GM12891 (cell line): ENCODE measurements at regions not wholly inside any gene's neighbourhood (a gene's known extent, or its start where the extent isn't known, plus 50 kb on each side); places are given as distances from the start of the nearest gene placed in this dataset.

ENCODE experiments used
- DNase-seq: peaks from one replicate; pipeline ENCODE4 v3.0.0; 2011; ENCODE audit warnings: low spot score; ENCODE audit not compliant: insufficient read length
- FAIRE-seq: peaks from 2 replicates; lab custom pipeline; 2011; peaks lifted over from hg19 to GRCh38; lab: Jason Lieb, UNC
- PAX5 ChIP-seq: IDR thresholded peaks from 2 replicates; pipeline ENCODE4 v1.6.1; 2011; ENCODE audit warnings: low read length, moderate library complexity, mild to moderate bottlenecking; ENCODE audit not compliant: insufficient read depth, severe bottlenecking
- POLR2A ChIP-seq: IDR thresholded peaks from 2 replicates; pipeline ENCODE4 v1.6.1; 2011; ENCODE audit warnings: low read depth, low read length, control low read depth
- POLR2AphosphoS5 ChIP-seq: IDR thresholded peaks from 2 replicates; pipeline ENCODE4 v1.6.1; 2011; ENCODE audit warnings: low read depth, low read length, control low read depth
- POU2F2 ChIP-seq: IDR thresholded peaks from 2 replicates; pipeline ENCODE4 v1.6.1; 2011; ENCODE audit warnings: low read depth, mild to moderate bottlenecking, control low read depth, low read length, moderate library complexity
- SPI1 ChIP-seq: IDR thresholded peaks from 2 replicates; pipeline ENCODE4 v1.6.1; 2011; ENCODE audit warnings: low read depth, low read length, control low read depth
- TAF1 ChIP-seq: IDR thresholded peaks from 2 replicates; pipeline ENCODE4 v1.6.1; 2011; ENCODE audit warnings: low read depth, low read length, control low read depth

DNA sequence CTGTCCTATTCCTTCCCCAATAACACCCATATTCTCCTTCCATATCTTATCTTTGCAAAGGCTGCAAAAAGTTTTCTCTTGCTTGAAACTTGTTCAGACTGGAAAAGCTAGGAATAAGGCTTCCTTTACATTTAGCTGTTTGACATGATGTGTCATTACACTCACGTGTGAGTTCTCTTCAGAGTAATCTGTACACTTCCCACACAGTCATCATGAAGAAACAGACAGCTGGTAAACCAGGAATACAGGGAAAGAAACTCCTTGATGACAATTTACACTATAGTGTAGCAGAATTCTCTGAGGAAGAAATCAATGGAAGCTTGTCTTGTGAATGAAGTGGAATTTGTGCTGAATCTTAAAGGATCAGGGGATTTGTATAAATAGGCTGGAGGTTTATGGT lies 628.6 kb upstream of the CDH2 start:
- FAIRE-seq, result no peak
- no peak for DNase-seq
- TF ChIP-seq POU2F2 (no peak), SPI1 (no peak), POLR2A (no peak), POLR2AphosphoS5 (no peak), TAF1 (no peak), PAX5 (no peak)

DNA sequence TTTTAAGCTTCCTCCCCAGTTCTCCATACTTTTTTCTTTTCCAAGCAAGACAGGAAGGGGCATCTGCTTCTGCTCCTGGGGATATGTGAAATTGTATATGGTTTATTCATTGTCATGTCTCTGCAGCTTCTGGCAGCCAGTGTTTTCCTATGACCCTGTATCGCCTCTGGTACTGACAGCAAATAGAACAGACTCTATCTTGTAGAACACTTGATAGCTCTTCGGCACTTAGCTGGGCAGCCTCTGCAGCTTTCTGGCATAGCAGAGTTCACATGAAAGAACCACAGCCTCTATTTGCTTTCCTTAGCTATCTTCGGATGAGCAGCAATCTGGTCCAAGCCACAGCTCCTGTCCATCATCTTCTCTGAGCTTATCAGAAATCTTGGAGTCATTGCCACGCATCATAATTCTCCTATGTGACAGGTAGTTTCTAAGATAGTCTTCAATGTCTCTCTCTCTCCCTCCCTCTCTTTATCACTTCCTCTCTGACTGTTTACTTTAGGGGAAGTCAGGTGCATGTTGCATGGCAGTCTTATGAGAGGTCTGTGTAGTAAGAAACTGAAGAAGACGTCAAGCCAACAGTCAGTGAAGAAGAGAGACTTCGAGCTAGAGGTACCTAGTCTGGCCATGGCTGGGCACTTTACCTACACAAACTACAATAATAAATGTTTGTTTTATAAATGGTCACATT lies 627.7 kb upstream of the CDH2 start:
- TF ChIP-seq POLR2AphosphoS5 (no peak), PAX5 (no peak), POU2F2 (no peak), SPI1 (no peak), POLR2A (no peak), TAF1 (no peak)
- FAIRE-seq (no peak), DNase-seq (no peak)

DNA sequence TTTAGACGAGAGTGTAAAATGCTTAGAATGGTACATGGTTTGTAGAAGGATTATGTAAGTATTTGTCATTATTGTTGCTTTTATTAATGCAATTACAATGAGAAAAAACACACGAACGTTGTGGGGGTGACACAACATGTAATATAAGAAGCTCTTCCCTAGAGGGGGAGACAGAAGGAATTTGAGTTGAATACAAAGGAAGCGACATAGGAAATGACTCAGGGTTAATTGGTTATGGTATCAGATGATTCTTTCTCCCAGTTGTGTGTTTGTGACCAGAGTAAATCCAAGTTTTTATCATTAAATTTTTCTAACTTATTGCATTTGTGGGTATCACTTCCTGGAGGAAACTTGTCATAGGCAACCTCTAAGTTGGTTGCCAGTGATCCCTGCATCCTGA lies 625.6 kb upstream of the CDH2 start:
- no peak for TF ChIP-seq PAX5
- TF ChIP-seq TAF1, result no peak
- TF ChIP-seq POU2F2, result no peak
- TF ChIP-seq POLR2AphosphoS5, result no peak
- TF ChIP-seq SPI1, result no peak
- no peak for TF ChIP-seq POLR2A
- FAIRE-seq (no peak), DNase-seq (no peak)

DNA sequence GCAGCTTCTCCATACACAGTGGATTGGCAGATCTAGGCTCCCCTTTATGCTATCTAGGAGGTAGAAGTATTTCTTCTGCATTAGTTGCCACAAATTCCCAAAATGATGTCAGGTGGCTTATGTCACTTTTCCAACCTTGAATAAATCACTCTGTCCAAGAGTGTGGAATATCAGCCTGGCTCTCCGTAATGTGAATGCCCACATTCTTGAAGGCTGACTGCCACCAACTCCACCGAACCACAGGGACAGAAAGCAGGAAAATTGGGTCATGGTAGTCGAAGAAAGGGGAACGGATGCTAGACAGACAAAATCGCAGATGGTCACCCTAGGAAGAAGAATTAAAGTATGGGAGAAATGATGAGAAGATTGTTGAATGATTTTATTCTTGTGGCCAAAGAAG lies 624.9 kb upstream of the CDH2 start:
- no peak for TF ChIP-seq TAF1
- no peak for TF ChIP-seq POU2F2
- no peak for DNase-seq
- no peak for FAIRE-seq

DNA sequence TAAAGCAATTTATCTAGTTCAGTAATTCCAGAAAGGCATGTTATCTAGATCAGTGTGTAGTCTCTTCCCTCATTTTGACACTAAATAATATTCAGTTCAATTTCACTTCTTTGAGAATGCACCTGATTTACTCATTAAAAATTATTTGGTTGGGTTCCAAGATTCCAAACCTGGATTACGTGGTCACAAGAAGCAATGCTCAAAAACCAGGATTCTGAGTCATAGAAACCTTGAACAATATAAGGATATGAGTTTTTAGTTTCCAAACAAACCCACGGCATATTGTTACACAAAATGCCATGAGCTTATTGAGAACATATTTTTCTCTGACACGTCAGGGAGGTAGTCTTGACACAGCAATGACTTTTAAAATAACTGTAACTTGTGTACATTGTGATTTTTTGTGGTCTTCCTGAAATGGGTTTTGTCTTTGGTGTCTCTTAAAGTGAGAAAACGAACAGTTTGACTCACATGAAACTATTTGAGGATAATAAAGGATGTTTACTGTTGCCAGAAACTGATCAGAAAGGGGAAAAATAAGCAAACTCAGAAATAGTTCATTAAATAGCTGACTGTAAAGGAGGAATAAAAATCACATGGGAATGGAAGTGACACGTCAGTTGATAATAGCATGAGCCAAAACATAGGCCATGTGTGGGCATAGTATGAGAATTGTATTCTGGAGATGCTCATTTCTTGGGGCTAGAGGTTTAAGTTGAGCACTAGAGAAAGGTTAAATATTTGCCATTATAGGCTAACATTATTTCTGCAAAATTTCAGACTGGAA lies 617.7 kb upstream of the CDH2 start:
- no peak for DNase-seq

DNA sequence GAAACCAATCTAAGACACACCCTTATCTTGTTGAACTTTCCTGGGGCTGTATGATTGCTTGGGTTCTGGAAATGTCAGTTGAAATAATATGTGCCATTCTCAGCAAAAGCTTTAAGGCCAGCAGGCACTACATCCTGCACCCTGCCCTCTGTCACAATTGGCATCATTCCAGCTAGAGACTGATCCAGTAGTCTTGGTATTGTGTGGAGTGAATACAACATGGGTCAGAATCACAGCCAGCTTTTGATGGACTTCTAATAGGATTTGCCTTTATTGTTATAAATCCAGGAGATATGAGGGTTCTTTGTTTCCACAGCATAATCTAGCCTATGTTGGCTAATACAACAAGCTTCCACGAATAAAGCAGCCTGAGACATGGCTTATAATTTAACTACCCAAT lies 617.0 kb upstream of the CDH2 start:
- TF ChIP-seq POLR2AphosphoS5, result no peak
- TF ChIP-seq POU2F2, result no peak
- no peak for TF ChIP-seq SPI1
- no peak for TF ChIP-seq TAF1
- no peak for TF ChIP-seq PAX5
- TF ChIP-seq POLR2A, result no peak
- no peak for FAIRE-seq
- DNase-seq, result no peak

More for the DNA sequence above, 617.7 kb upstream of the CDH2 start:
- FAIRE-seq, result no peak
- no peak for TF ChIP-seq POU2F2
- no peak for TF ChIP-seq POLR2AphosphoS5
- no peak for TF ChIP-seq TAF1
- TF ChIP-seq POLR2A, result no peak

DNA sequence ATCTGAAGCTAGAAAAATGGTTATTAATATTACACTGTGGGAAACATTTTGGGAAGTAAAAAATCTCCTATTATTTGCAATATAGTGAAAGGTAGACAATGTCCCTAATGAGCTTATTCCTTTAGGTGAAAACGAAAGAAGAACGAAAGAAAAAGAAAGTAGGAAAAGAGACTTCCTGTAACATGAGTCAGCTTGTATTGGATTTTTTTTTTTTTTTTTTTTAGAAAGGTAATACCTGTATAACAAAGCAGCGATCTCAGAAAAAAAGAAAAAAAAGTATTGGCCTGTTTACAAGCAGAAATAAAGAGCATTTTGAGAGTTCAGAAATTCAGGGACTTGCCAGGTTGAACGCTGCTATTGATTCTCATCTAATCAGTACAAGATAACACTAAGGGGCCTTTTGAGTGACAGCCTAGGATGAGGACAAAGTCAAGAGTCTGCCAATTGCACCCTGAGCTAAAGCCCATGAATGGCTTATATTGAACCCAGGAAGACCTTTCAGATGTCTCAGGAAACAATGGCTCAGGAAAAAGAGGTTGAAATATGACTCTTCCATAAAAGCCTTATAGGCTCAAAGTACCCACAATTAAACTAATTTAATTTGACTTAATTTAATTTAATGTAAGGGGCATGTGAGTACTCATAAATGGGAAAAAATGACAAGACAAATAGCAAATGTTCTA lies 615.6 kb upstream of the CDH2 start:
- TF ChIP-seq SPI1, result no peak
- no peak for TF ChIP-seq POLR2AphosphoS5
- TF ChIP-seq POU2F2, result no peak
- no peak for TF ChIP-seq PAX5
- no peak for TF ChIP-seq POLR2A
- TF ChIP-seq TAF1, result no peak
- FAIRE-seq (no peak), DNase-seq (no peak)

DNA sequence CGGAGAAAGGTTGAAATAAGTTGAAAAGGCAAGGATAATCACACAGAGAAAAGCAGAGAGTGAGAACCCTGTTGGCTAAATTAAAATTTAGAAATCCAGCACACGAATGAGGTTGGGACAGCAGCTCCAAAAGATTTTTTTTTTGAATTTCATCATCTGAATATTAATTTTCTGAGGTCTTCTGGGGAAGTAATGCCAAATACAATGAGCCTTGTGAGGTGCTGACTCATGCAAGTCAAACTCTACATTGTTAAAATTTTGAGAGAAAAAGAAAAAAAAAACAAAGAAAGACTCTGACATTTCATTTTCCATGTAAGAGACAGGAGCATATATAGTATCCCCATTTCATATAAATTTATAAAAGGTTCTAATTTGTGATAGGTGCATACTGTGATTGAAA lies 614.2 kb upstream of the CDH2 start:
- FAIRE-seq, result no peak
- TF ChIP-seq POU2F2, result no peak
- no peak for TF ChIP-seq POLR2AphosphoS5
- TF ChIP-seq TAF1, result no peak
- TF ChIP-seq POLR2A, result no peak
- TF ChIP-seq PAX5, result no peak
- TF ChIP-seq SPI1, result no peak
- no peak for DNase-seq

DNA sequence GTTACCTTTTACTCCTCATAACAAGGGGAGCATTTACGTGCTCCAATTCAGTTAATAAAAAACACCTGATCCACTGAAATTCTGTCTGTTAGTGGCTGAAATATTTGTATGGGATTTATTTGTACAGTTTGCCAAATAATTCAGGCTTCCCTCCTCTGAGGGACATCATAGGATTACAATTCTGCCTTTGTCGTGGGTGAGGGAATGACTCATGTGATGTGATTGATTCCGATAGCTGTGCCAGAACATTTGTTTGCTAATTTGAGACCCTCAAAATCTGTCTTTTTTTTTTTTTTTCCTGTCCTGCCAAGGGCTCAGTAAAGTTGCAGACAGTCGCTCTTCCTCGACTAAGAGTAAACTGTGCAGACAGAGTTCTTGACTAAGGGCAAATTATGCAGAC lies 612.6 kb upstream of the CDH2 start:
- FAIRE-seq (no peak), DNase-seq (no peak)

More for the DNA sequence above, 612.6 kb upstream of the CDH2 start:
- TF ChIP-seq POLR2AphosphoS5, result no peak
- no peak for TF ChIP-seq PAX5
- TF ChIP-seq TAF1, result no peak
- no peak for TF ChIP-seq POU2F2
- no peak for TF ChIP-seq SPI1
- no peak for TF ChIP-seq POLR2A
